Left cardiac atrium (tissue), 4 donors: ENCODE measurements at regions not wholly inside any gene's neighbourhood (a gene's known extent, or its start where the extent isn't known, plus 50 kb on each side); places are given as distances from the start of the nearest gene placed in this dataset.

Source experiments
- ATAC-seq, 2 donors: fragments of 200-7000 bp; cut with Tn5 transposase; one replicate each; pipeline ENCODE4 v1.9.1; 2020; ENCODE audit warnings: mild to moderate bottlenecking in 2 of 2, moderate library complexity in 2 of 2
- DNase-seq: peaks from one replicate; pipeline ENCODE4 v3.0.0-alpha.2; 2020
- intact Hi-C, 2 donors: fragments of 100-400 bp; cut with DNase I; formaldehyde crosslinking; loops; one replicate each; pipeline versions ENCODE4 v1.14.1 to v1.15.1; 2022 to 2023
- donor health status: DM: no; HTN: yes; CAD: no.
- donor health status: DM: no; HTN: yes; CAD: no; lungs with severe emphysema.
- donor health status: DM: yes; HTN: yes; CAD: no.
- donor health status: Dilated cardiomyopathy.

DNA sequence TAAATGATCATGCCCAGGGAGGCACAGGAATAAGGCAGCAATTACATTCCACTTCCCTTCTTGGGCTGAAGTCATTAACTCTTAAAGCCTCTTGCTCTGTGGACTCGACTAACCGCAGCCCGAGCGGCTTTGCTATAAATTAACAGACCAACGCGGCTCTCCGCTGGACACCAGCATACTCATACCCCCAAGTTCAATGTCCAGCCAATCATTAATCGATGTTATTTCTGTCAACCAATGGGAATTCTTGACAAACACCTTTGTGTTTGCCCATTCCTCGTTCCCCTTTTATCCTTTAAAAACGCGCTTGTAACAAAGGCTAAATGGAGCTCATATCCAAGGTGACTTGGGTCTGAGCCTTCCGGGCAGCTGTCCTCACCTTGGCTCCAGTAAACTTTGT, 183.1 kb upstream of the RALGAPA2 start:
- intact Hi-C loops, result loop anchor here in 1 of 2 donors (10.0 kb wide), 1 partner anchor 59 kb away; no protein-coding TSS in a partner anchor
- DNase-seq (no peak), ATAC-seq (no peak)

DNA sequence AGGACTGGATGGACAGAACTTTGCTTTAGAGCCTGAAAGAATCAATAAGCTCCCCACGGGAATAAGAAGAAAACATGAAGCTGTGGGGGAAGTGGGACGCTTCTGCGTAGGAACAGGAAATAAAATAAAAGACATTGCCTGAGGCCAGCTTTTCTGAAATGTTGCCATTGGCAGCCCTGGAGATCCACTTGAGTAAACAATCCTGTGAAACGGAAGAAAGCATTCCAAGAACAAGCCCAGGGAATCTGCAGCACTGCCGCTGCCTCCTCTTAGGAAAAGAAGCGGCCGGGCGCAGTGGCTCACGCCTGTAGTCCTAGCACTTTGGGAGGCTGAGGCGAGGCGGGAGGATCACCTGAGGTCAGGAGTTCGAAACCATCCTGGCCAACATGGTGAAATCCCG, 182.3 kb upstream of the RALGAPA2 start:
- no peak for ATAC-seq
- intact Hi-C loops, result loop anchor here in 1 of 2 donors (10.0 kb wide), 1 partner anchor 60 kb away; no protein-coding TSS in a partner anchor
- no peak for DNase-seq

DNA sequence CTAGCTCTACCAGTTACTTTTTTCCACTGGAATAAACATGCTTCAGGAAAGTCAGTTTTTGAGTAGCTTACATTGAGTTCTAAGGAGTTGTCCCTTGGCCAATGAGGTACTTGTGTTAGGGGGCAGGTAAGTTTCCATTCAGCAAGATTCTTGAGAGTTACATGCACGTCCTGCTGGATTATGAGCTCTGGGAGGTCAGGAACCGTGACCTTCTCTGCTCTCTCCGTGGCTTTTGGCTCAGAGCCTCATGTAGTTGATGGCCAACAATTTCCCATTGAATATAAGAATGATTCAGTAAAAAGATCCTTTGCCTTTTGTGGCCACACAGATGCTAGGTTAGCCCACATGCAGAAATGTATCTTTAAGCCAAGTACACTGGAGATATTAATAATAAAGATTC, 181.8 kb upstream of the RALGAPA2 start:
- ATAC-seq (no peak), DNase-seq (no peak)
- intact Hi-C loops, result loop anchor here in 1 of 2 donors (10.0 kb wide), 1 partner anchor 61 kb away; no protein-coding TSS in a partner anchor

DNA sequence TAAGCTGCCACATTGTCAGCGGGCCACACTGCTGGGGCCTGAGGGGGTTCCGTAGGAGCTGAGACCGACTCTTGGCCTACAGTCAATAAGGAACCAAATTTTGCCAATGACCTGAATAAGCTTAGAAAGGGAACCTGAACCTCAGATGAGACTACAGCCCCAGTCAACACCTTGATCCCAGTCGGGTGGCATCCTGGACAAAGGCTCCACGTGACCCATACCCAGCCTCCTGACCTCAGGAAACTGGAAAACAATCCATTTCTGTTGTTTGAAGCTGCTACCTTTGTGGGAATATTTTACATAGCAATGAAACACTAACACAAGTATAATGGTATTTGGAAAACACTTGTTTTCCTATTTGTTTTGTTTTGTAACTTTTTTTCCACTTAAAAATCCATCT, 179.9 kb upstream of the RALGAPA2 start:
- DNase-seq, result no peak
- no peak for ATAC-seq
- intact Hi-C loops, result loop anchor here in 1 of 2 donors (10.0 kb wide), 1 partner anchor 62 kb away; no protein-coding TSS in a partner anchor

DNA sequence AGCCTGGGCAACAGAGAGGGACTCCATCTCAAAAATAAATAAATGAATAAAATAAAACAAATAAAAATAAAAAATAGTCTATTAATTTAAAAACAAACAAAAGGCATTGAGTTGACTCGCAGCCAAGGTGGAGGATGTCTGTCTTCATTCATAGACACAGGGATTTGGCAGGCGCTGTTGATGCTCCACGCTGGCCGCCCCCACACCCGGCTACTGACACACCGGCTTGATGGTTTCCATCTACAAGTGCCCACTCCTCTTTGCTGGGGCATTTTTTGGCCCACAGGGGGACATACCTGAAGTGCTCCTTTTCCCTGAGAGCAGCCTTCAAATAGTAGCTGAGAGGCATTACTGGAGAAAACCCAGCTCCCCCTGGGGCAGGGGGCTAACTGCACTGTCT, 178.3 kb upstream of the RALGAPA2 start:
- no peak for DNase-seq
- ATAC-seq, result no peak
- intact Hi-C loops, result loop anchor here in 1 of 2 donors (10.0 kb wide), 1 partner anchor 64 kb away; no protein-coding TSS in a partner anchor

DNA sequence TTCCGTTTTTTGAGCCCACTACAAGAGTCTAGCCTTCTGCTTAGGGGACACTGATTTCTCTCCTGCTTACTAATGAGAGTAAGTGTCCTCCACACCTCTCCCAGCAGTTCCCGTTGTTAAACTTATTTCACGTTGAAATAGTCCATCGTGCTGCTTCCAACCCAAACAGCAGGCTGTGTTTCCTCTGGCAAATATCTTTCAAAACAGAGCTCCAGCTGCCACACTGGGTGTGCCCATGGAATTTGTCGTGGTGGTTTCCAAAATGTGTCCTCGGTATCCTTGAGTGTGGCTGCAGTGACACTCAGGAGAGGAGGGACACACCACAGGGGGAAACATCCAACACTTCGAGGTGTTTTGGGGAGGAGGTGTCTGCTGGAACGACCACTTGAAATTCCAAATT, 176.5 kb upstream of the RALGAPA2 start:
- DNase-seq, result no peak
- intact Hi-C loops, result no loop called here
- no peak for ATAC-seq

DNA sequence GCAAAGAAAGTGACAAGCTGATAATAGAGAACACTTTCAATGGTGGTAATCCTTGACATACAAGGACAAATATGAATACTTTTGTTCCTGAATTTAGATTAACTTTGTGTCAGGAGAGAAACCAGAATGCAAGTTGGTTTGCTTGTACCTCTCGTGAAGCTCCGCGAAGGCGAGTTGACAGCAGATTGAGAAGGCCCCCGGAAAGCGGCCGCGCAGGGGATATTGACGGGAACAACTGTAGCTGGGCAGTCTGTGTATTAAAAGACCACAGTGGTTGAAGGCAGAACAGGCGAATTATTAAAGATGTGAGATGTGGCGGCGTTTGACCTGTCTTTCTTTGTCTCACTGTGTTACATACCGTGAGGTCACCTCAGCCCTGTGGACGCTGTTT, 175.8 kb upstream of the RALGAPA2 start:
- intact Hi-C loops, result no loop called here
- ATAC-seq, result no peak
- no peak for DNase-seq

DNA sequence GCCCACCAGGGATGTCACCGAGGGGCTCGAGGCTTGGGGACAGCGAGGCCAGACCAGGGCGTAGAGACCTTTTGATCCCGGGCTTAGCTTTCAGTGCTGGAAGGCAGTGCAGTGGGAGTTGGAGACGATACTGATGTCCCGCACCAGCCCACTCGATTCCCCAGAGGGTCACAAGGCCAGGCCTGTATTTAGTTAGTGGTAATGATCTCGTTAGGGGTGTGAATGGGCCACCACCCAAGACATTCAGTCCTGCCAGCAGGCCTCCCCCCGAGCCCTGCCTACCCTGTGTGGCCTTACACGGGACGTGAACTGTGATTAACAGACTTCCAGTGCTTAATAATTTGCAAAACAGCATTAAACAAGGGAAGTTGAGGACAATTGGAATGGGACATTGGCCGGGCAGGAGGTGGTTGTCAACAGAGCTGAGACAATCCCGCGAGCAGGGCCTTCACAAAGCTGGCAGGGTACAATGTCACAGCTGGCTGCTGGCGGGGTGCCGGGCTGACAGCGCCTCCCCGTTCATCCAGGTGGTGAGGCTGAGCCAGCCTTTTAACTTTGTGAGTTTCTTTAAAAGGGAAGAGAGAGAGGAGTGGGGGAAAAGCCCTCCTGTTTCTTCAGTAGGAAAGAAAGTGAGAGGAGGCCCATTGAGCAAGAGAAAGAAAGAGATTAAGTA, 175.3 kb upstream of the RALGAPA2 start:
- DNase-seq (no peak), ATAC-seq (no peak)
- intact Hi-C loops, result no loop called here

DNA sequence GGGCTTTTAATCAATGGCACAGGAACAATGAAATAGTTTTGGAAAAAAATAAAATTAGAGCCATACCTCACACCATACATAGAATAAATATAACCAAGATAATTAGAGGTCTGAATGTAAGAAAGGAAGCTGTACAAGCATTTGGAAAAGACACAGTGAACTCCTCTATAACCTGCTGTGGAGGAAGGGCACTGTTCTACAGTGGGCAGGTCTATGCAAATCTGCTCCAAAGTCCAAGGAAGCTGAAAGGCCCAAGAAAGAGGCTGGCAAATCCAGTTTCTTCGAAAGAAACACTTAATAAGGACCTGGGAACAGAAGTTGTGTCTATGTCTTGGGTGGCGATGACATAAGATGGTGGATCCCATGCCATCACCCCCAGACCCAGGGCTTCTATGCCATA, 169.4 kb upstream of the RALGAPA2 start:
- no peak for ATAC-seq
- DNase-seq, result no peak
- intact Hi-C loops, result no loop called here

DNA sequence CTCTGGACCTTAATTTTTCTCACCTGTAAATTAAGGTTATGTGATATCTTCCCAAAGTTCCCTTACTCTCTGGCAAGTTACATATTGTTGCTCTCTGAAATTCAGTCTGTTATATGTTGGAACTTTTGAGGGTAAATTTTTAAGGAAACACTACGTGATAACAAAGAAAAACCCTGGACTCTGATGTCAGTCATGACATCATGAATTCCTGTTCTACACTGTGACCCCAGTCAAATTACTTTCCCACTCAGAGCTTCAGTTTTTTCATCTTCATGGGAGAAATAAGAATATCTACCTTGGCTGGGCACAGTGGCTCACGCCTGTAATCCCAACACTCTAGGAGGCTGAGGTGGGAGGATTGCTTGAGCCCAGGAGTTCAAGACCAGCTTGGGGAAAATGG, 164.6 kb upstream of the RALGAPA2 start:
- no peak for ATAC-seq
- no peak for DNase-seq
- intact Hi-C loops, result no loop called here

DNA sequence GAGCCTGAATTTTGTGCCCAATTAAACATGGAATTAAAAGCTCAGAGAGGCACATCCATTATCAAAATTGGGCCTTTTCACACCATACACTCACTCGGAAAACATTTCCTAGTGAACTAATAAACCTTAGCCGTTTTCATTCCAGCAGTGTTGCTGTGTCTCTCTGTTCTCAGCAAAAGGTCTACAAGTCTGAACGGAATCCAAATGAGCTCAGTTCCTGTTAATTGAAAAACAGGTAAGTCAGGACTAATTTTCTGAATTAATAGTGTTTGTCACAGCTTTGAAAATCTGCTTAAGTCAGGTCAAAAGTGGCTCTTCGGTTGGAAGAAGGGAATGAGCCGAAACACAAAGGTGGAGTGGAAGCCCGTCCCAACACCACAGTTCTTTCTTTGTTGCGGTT, 163.3 kb upstream of the RALGAPA2 start:
- DNase-seq, result no peak
- intact Hi-C loops, result no loop called here
- ATAC-seq, result no peak

DNA sequence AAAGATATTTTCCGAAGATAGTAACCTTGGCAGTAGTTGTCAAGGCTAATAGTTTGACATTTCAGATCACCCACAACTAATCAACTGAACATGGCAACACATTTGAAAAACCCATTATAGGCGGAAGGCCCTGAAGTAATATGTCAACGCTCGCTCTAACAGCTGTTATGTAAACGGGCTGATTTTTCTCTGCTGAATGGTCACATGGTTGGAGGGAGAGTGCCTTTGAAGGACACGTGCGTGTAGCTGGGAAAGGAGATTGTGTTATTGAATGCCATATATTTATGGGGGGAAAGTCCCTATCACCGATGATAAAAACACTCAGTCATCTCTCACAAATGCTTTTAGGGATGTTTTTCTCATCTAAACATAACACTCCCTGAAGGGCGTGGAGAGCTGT, 160.0 kb upstream of the RALGAPA2 start:
- ATAC-seq (no peak), DNase-seq (no peak)
- intact Hi-C loops, result no loop called here

DNA sequence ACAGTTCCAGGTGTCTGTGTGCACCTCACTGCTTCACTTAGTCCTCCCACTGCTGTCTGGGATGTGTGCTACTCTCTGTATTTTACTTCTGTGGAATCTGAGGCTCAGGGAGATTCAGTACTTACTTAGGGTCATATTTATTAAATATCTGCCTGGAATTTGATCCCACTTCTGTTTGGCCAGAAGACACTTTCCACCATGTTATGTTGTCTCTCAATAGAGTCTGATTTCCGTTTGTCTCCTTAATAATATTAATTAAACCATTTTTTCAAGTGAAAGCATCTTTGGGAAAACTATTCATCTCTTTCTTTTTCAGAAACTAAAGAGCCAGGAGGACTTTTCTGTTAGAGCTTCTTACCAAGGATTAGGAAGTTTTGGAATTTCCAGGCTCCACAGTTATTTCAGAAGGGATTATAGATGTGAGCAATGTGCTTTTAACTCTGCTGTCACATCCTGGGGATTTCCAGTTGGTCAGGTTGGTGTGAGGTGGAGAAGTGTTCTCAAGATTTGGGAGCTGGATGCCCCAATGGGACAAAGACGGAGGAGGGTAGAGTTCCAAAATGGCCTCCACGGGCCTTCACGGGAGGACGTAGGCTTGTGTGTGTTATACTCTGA, 156.8 kb upstream of the RALGAPA2 start:
- no peak for ATAC-seq
- intact Hi-C loops, result loop anchor here (10.0 kb wide), 2 partner anchors 256 to 706 kb away; partner anchors contain the start of gene KIZ (in 1 of the 2)

DNA sequence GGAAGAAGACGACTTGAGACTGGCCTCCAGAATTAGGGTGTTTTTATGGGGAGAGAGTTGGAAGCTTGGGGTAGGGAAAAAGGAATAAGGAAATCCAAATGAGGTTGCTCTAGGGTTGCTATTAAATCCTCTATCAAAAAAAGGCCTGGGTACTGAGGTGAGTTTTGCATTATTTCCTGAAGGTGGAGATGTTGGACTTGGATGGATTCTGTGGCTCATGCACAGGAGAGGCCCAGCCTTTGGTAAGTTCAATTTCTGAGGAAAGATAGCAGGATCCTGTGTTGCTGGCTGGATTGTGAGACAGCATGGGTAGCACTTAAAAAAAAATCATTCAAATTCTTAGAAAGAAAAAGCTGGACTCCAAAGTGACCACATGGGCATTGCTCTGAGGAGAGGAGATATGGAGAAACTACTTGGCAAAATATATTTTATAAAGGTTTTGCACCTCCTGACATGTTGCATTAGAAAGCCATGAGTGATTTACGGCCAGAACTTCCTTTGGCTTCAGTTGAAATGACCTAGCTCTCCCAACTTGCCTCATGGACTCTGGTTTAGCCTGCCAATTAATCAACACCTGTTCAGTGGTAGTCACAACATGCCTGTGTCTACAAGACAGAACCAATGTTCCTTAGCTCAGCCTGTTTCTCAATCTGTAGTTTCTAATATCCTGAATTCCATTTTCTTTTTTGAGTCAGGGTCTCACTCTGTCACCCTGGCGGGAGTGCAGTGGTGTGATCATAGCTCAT, 152.1 kb upstream of the RALGAPA2 start:
- ATAC-seq (peak in 1 of 2 donors; percentile 45), DNase-seq (no peak)
- intact Hi-C loops, result loop anchor here (5.0 to 10.0 kb wide), 3 partner anchors 260 to 710 kb away; partner anchors contain the start of gene KIZ (in 1 of the 2)

More for the DNA sequence above, 156.8 kb upstream of the RALGAPA2 start:
- DNase-seq, result no peak

DNA sequence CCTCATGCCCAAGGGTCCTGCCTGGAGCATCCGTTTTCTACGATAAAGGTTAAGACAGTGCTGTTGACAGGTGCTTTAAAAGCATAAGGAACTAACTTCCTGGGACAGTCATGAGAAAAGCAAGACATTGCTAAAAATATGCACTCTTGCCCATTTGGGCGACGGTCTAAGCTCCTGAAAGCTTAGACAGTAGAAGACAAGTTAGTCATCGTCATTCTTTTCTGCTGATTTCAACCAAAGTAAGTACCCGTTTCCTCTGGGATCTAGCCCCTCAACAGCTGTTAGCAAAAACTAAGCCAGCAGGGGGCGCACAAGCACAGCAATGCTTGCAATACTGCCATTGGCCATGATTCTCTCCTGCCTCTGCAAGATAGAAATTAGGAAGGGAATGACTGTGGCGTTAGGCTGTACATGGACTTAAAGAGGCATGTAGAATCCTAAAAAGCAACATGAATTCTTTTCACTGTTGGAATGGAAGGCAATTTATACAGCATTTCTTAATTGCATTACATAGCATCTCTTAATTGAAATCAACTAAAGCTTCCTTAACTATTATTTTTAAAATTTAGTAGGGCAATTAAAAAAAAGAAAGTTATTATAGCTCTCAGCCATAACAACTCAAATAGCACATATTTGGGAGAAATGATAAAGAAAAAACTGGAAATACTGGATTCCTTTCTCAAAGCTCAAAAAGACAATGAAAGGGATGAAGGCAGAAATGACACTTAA, 147.8 kb upstream of the RALGAPA2 start:
- DNase-seq (peak; percentile 89), ATAC-seq (peak; percentile 78 to 92)
- intact Hi-C loops, result loop anchor here (5.0 to 10.0 kb wide), 3 partner anchors 265 to 715 kb away; partner anchors contain the start of gene KIZ (in 1 of the 2)

DNA sequence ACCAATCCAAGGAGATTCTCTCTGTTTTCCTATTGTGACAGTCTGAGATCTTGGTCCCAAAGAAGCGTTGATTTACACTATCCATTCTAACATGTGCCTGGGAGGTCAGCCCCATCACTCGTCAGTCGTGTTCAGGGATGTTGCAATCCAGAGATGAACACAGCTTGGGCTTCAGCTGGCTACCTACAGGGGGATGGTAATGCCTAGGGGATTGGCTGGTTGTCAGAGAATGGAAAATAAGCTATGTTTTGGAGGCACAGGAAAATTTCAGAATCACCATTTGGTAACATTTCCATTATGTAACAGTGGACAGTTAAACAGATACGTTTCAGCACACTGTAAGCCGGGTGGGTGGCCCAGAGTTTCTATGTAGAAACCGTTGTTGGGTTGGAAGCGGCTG, 147.1 kb upstream of the RALGAPA2 start:
- intact Hi-C loops, result loop anchor here in 1 of 2 donors (5.0 kb wide), 1 partner anchor 648 kb away; no protein-coding TSS in a partner anchor
- ATAC-seq (no peak), DNase-seq (no peak)

DNA sequence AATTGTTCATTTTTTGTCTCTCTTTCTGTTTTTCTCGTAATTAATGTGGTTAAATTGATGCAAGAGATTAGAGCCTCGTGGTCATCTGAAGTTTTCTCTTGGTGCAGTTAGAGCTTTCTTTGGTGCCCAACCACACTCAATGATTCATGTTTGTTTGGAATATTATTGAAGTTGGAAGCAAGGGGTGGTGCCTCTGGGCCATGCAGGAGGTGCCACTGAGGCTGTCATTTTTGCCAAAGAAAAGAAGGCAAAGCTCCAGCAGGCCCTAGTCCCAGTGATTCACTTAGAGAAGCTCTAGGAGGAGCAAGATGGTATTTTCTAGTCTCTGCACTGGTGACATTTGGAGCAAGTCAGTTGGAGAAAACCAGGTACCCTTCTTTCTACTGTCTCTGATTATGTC, 144.5 kb upstream of the RALGAPA2 start:
- DNase-seq (no peak), ATAC-seq (no peak)
- intact Hi-C loops, result loop anchor here in 1 of 2 donors (5.0 kb wide), 1 partner anchor 650 kb away; no protein-coding TSS in a partner anchor

DNA sequence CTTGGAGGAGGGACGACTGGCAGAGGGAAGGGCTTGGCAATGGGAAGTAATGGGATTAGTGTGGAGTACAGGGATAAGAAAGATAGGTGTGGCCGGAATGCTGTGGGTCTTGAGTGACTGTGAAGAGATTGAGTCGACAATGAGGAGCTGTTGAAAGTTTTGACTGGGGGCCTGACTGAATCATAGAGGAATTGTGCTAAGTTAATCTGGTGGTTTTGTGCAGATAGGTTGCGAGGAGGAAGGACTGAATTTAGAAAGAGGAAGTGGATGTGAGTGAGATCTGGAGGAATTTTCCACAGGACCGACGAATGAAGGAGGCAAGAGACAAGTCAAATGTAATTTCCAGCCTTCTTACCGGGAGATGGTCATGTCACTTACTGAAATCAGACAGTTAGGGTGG, 143.9 kb upstream of the RALGAPA2 start:
- ATAC-seq (peak in 1 of 2 donors; percentile 41), DNase-seq (no peak)
- intact Hi-C loops, result loop anchor here in 1 of 2 donors (5.0 kb wide), 1 partner anchor 651 kb away; no protein-coding TSS in a partner anchor

DNA sequence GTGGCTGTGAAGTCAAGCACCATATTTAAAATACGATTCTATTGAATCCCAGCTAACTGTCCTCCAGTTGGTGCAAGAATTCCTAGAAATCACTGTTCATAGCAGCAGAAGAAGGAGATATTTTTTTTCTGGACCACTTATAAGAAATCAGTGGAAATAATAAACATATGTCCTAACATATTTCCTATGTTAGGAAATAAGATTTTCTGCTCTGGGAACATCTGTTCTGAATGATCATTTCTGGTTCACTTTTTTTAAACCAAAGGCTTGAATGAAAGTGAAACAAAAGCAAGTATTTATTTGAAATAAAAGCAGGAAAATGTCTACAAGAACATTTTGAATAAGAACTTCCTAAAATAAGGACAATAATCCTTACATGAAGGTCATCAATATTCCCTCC, 138.9 kb upstream of the RALGAPA2 start:
- ATAC-seq (no peak), DNase-seq (no peak)
- intact Hi-C loops, result loop anchor here in 1 of 2 donors (5.0 kb wide), 1 partner anchor 651 kb away; no protein-coding TSS in a partner anchor
